ENCODE measurements at regions not wholly inside any gene's neighbourhood (a gene's known extent, or its start where the extent isn't known, plus 50 kb on each side); places are given as distances from the start of the nearest gene placed in this dataset.

DNA sequence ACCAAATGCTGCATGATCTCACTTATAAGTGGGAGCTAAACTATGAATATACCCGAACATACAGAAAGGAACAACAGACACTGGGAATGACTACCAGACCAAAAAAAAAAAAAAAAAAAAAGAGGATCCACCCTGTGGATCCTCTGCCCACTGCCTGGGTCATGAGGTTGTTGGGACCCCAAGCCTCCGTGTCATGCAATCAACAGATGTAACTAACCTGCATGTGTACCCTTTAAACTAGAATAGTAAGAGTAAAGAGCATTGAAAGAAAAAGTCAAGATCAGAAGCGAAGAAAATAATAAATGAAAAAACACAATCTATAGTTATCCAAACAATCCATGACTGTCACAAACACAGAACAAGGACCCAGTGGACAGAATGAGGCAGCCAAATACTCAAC, 109.5 kb upstream of the TOP3B start:
- no peak for DNase-seq

DNA sequence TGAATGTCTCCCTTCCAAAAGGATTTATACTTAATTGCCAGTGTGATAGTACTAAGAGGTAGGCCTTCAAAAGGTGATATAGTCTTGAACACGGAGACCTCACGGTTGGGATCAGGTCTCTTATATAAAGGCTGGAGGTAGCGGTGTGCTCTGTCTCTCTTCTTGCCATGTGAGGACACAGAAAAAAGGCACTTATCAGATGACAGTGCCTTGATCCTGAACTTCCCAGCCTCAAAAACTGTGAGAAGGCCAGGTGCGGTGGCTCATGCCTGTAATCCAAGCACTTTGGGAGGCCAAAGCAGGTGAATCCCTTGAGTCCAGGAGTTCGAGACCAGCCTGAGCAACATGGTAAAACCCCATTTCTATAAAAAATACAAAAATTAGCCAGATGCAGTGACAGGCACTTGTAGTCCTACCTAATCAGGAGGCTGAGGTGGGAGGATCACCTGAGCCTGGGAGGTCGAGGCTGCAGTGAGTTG, 108.9 kb upstream of the TOP3B start:
- DNase-seq = no peak

DNA sequence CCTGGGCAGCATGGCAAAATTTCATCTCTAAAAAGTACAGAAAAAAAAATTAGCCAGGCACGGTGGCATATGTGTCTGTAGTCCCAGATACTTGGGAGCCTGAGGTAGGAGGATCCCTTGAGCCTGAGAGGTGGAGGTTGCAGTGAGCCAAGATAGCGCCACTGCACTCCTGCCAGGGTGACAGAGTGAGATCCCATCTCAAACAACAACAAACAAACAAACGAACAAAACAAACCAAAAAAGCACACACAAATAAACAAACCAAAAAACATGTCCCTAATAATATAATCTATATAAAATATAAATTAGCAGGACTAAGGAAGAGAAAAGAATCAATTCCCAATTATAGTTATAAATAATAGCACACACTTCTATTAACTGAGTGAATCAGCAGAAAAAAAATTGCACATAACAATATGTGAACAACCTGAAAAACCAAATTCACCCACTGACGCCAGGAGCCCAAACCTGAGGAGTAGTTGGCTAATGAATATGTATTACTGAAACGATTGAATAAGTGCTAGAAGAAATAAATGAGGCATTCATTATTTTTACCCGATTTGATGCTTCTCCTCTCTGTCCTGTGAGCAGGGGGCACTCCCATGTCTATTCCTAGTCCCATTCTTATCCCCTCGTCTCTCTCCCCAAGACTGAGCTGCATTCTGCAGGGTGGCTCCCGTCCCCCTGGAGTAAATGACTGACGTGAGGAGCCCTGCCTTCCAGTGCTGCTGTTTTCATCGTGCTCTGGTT, 108.2 kb upstream of the TOP3B start:
- DNase-seq = no peak

DNA sequence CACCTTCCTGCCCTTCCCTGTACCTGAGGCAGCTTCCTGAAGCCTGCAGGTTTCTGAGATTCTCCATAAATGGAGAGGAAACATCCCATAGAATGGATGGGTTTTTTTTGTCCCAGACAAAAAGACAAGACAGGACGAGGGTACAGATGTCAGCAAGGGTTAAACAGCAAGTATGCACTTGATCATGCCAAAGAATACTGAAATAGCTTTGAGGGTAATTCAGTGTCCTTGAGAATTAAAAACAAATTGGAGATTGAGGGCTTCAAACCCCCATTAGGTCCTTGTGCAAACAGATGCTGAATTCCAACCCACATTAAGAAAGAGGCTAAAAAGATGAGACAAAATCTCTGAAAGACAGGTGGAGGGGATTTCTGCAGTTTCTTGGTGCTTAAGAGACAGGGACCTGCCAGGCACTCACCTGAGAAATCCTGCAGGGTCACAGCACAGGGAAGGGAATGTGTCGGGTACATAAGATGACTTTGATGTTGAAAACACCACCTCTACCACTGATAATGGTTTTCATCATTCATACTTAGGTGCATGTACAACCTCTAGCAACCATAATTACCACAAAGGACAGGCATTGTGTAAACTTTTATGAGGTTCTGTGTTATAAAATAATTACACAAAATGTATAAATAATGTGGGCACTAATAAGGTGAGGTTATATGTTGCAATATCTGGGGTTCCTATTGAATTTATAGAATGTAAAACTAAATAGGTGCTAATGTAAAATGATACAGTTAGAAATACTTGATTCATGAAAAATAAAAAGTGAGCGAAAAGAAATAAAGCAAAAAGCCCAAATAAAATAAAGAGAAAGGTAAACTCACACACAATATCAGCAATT, 107.1 kb upstream of the TOP3B start:
- DNase-seq = no peak

DNA sequence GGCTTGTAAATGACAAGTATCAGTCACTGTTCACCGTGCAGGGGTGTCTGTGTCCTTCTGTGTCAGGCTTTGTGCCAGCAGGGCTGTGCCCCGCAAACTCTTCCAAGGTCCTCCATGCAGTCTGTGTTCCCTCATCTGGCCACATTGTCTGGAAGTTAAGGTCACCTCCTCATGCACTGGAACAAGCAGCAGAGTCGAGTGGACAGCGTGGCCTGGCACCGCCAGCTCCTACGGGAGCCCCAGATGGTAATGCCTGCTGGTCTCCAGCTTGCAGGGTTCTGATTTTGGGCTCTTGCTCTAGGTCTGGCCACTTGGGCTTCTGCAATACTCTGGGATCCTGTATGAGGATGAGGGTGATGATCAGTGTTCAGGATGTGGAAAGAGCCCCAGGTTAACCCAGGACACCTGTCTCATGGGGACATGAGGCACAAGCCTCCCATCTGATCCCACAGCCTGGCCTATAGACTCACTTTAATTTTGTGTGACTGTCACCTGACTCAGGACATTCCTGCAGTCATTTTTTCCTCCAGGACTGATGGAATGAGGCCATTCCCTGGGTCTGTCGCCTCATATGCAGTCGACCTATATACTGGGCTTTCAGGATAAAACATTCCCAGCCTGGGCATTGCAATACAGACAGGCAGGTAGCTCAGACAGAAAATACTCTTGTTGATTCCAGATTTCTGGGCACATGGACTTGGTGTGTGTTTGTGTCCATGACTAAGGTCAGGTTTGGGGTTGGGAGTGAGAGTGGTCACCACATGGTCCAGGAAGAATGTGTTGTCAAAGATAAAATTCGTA, 106.3 kb upstream of the TOP3B start:
- DNase-seq = no peak

DNA sequence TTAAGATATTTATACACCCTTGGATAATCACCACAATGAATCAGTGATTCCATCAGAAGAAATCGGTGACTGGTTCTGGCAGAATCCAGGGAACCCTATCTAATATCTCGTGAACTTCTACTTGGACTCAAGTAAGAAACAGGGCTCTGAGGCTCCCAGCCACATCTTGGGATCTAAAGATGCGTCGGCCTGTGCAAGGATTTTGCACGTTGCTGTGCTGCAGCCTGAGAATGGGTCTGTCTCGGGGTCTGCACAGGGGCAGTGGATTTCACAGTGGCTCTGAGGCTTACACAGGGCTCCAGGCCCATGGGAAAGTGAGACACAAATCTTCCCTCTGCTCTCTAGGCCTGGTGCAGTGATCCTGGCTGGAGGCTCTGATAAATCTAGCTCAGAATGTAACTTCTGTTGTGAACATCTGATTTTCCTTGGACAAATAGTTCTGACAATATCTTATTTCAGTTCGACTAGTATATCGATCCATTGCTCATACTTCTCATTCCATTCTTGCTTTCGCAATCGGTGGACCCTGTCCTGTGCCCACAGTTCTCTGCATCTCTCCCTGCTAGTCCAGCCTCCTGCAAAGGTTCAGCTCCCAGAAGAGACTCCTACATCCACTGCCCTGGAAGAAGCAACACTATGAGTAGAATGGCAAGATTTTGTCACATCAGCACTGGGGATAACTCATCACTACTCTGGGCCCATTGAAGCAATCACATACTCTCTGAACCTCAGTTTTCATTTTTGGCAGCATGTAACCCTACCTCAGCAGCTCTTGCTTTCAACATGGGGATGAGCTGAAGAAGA, 105.5 kb upstream of the TOP3B start:
- DNase-seq = no peak

DNA sequence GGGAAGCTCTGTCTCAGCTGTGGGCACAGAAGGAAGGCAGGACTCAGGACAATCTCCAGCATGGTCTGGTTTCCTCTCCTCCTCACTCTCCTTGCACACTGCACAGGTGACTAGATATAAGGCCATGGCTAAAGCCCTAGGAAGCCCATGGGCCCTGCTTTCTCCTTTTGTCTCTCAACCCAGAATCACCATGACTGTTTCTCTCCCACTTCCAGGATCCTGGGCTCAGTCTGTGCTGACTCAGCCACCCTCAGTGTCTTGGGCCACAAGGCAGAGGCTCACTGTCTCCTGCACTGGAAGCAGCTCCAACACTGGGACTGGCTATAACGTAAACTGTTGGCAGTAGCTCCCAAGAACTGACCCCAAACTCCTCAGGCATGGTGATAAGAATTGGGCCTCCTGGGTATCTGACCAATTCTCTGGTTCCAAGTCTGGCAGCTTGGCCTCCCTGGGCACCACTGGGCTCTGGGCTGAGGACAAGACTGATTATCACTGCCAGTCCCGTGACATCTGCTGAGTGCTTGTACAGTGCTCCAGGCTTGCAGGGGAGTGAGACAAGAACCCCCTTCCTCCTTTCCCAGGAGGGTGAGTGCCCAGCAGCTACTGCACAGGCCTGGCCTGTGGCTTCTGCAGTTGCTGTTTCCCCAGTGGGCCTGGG, 104.0 kb upstream of the TOP3B start:
- no peak for DNase-seq

DNA sequence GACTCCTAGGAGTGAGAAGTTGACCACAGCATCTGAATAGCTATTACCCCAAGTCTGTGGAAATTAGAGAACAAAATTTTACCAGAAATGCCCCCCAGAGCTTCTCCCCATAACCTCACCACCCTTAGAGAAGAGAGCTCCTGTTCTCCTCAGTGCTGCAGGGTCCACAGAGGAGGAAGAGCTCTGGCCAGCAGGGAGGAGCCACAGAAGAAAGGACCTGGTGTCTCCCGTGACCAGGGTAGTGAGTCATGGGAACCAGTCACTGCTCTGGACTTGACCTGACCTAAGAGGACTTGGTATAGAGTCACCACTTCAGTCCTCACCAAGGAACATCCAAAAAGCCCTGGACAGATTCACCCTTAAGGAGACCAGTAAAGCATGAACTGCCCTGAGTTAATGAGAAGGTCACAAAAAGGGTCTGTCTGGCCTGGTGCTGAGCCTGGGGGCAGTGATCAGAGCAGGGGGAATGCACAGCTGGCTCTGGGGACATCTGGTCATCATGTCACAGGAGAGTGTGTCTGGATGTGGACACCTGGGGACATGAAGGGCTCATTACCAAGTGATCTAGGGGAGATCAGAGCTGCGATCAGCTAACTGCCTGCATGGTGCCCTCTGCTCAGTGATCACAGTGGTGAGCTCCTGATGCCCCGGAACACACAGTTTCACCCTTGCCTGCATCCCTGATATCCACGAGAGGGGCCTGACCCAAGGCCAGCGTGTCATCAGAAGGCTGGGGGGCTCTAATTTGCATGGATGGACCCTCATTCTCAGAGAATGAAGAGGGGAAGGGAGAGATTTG, 103.3 kb upstream of the TOP3B start:
- DNase-seq = no peak

DNA sequence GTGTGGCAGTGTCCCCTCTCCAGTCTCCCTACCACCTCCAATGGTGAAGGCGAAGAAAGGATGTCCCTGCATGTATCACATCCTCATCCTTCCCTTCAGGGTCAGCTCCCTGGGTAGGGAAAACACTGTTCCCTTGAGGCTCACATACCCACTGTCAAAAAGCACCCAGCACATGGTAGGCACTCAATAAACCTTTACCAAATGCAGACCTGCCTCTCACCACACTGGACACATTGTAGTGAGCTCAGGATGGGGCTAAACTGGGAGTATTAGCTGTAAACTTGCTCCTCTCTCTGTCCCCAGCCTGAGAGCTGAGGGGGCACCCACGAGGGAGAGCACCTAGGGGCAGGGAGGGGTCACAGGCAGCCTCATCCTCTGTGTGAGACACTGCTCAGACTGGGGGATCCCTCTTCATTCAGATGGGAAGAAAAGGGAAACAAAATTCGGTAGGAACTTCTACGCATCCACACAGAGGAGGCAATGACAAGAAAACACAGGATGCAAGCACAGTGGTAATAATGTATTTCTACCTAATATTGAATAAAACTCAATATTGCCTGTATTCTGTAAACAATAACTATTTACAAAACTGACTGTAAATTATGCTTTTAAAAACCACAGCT, 101.6 kb upstream of the TOP3B start:
- DNase-seq = no peak

DNA sequence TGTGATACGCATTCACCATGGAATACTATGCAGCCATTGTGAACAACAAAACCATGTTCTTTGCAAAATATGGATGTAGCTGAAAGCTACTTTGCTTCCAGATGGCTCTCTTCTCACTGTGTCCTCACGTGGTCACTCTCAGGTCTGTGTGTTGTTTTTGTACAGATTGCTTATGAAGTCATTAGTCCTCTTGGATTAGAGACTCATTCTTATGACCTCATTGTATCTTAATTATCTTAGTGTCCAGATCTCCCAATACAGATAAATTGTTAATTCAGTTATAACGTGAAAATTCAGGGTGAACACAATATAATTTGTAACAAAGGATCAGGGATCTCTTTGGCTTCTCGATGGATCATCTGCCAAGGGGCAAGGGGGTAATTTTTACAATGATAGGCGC, 100.4 kb upstream of the TOP3B start:
- DNase-seq = no peak

DNA sequence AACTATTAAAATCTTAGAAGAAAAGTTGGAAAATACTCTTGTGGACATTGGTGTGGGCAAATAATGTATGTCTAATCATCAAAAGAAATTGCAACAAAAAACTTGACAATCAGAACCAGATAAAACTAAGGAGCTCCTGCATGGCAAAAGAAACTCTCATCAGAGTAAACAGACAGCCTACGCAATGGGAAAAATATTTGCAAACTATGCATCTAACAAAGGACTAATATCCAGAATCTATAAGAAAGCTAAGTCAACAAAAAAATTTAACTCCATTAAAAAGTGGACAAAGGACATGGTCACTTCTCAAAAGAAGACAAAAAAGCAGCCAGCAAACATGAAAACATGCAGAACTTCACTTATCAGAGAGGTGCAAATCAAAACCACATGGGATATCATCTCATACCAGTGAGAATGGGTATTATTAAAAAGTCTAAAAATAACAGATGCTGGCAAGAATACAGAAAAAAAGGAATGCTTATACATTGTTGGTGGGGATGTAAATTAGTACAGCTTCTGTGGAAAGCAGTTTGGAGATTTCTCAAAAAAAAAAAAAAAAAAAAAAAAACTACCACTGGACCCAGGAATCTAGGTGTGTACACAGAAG, 99.7 kb upstream of the TOP3B start:
- DNase-seq = no peak

DNA sequence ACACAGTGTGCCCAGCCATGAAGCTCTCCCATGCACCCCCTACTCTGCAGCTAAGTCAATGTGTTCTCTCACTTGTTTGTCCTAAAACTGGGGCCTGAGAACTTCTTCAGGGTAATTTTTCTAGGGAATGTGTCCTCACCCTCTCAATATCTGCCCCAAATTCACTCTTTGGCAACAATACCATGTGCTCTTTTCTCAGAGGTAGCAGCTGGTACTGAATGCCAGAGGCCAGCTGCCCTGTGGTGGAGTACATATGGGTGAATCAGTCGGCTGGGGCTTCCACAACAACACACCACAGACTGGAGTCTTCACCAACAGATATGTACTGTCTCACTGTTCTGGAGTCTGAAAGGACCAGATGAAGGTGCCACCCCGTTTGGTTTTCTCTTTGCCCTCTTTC, 97.7 kb upstream of the TOP3B start:
- DNase-seq = no peak

DNA sequence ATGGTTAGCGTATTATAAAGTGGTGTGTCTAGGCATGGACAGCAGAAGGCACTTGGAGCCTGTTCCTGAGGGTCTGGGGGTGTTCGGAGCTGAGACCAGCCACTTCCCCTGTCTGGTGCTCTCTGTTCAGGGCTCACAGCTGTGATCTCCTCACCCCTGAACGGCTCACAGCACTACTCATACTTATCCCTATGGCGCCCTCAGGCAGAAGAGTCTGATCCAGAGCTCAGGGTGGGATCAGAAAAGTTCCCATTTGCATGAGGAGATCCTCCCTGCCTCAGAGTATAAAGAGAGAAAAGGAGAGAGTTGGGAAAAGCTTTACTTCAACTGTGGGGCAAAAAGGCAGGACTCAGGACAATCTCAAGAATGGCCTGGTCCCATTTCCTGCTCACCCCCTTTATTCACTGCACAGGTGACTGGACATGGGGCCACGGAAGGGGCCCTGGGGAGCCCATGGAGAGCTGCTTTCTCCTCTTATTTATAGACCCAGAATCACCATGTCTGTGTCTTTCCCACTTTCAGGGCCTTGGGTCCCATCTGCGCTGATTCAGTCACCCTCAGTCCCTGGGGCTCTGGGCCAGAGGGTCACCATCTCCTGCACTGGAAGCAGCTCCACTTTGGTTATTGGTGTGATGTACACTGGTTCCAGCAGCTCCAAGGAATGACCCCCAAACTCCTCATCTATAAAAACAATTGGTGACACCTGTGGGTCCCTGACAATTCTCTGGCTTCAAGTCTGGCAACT, 97.0 kb upstream of the TOP3B start:
- DNase-seq = no peak

DNA sequence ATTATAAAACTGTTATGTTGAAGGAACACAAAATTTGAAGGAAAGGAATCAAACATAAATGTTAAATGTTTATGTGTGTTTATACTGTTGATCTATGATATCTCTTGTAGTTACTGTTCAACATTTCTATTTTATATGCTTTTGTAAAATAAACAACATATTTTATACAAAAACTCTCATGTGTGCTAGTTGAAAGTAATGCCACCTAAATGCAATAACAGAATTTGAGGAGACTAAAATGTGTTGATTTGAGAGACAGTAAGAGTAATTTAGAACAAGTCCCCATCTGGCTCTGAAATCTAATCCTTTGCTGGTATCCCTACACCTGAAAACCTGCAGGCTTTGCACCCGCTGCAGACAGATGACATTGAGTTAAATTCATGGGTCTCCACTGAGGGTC, 95.7 kb upstream of the TOP3B start:
- no peak for DNase-seq

DNA sequence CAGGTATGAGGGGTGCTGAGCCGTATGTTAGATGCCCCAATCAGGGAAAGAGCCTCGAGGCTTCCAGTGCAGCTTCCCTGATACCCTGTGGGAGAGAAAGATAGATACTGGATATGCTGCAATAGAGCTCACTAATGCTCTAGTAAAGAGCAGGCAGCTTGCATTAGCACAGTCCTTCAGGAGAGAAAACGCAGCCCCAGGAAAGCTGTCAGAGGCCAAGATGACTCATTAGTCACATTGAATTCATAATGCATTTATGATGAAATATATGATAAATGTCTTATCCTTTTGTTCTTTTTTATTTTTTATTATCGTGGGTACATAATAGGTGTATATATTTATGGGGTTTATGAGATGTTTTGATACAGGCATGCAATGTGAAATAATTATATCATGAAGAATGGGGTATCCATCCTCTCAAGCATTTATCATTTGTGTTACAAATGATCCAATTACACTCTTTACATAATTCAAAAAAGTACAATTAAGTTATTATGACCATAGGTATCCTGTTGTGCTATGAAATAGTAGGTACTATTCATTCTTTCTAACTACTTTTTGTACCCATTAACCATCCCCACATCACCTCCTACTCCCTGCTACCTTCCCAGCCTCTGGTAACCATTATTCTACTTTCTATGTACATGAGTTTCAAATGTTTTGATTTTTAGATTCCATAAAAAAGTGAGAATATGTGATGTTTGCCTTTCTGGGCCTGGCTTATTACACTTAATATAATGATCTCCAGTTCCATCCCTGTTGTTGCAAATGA, 94.5 kb upstream of the TOP3B start:
- DNase-seq = no peak

DNA sequence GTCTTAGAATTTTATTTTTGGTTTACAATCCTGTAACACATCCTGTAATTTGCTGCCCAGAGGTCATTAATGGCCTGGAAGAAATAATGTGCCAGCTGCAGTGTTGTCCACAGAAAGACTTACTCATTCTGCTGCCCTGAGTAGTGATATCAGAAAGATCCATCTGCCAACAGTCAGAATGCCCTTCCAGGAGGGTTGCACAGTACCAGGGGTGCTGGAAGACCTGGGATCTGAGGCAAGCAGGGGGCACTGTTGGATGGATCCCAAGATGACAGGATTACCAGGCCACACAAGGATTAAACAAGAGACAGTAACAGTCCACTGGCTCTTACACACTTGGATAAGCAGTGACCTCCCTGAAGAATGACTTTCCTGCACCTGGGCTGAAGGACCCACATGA, 93.8 kb upstream of the TOP3B start:
- DNase-seq = no peak

DNA sequence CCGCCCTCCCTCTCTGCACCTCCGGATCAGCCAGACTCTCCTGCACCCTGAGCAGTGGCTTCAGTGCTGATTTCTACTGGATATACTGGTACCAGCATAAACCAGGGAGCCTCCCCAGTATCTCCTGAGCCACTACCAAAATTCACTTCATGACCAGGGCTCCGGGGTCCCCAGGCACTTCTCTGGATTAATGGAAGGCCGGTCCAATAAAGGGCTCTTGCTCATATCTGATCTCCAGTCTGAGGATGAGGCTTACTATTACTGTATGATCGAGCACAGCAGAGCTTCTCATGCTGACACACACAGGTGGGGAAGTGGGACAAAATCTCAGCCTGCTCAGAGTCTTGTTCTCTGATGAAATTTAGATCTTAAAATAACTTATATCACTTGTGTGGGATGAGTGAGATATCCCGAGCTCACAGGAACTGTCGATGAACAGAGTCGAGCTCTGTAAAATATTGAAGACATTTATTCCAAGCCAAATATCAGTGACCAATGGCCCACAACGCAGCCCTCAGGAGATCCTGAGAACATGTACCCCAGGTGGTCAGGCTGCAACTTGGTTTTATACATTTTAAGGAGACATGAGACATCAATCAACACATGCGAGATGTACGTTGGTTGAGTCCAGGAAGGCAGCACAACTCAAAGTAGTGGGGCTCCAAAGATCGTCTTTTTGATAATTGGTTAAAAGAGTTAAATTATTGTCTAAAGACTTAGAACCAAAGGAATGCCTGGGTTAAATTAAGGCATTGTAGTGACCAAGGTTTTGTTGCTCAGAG, 93.0 kb upstream of the TOP3B start:
- DNase-seq = no peak

All from NCI-H1048 (cell line).